ENCODE measurements at regions not wholly inside any gene's neighbourhood (a gene's known extent, or its start where the extent isn't known, plus 50 kb on each side); places are given as distances from the start of the nearest gene placed in this dataset.

DNA sequence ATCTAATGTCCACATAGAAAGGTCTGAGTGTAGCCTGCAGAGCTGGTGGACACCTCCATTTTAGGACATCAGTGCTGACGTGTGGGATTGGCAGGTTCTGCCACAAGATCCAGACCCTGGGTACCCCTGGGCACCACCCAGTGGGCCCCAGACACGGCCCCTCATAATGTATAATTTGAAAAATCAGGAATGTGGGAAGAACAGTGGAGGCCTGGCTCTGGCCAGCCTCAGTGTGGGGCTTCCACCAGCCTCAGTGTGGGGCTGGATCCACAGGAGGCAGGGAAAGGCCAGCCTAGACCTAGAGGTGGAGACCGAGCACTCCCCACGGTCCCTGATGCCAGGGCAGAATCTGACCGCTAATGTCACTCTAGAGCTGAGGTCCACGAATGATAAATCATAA lies 150.7 kb upstream of the SOX1 start:
- WGBS, 2 donors, result 56 to 62% methylated on average over 6 of the region's 6 CpGs
- DNase-seq (peak in 1 of 4 donors; percentile 1), ATAC-seq (no peak)
- TF ChIP-seq CTCF (IDR thresholded peaks at IDR 0.05), result no peak
- no peak for TF ChIP-seq POLR2A (IDR thresholded peaks at IDR 0.05)
- Histone ChIP-seq H3K4me1 (no peaks in the 10 kb centered on the region), H3K27me3 (no peaks in the 10 kb centered on the region), H3K4me3 (no peak overlapping the region), H3K9me3 (no peaks in the 10 kb centered on the region), H3K36me3 (replicated peaks in 1 of 2; ENCODE audit: insufficient read depth in 1 of 2, low read depth in 2 of 2) (no peaks in the 10 kb centered on the region), H3K27ac (no peak overlapping the region)
- intact Hi-C loops (cut with DNase I), result no loop called here

GRCh38 chr13:111917086-111917485 lies 149.9 kb upstream of the SOX1 start:
- Histone ChIP-seq H3K4me3 (no peak overlapping the region), H3K36me3 (replicated peaks in 1 of 2; ENCODE audit: insufficient read depth in 1 of 2, low read depth in 2 of 2) (no peaks in the 10 kb centered on the region), H3K27me3 (no peaks in the 10 kb centered on the region), H3K4me1 (no peaks in the 10 kb centered on the region), H3K9me3 (no peaks in the 10 kb centered on the region), H3K27ac (no peak overlapping the region)
- ATAC-seq (no peak), DNase-seq (peak in 1 of 4 donors; percentile 4)
- TF ChIP-seq POLR2A (IDR thresholded peaks at IDR 0.05) (no peak), CTCF (IDR thresholded peaks at IDR 0.05) (no peak)
- intact Hi-C loops (cut with DNase I), result no loop called here
- 55 to 68% methylated on average over 13 of the region's 13 CpGs for WGBS, 2 donors

DNA sequence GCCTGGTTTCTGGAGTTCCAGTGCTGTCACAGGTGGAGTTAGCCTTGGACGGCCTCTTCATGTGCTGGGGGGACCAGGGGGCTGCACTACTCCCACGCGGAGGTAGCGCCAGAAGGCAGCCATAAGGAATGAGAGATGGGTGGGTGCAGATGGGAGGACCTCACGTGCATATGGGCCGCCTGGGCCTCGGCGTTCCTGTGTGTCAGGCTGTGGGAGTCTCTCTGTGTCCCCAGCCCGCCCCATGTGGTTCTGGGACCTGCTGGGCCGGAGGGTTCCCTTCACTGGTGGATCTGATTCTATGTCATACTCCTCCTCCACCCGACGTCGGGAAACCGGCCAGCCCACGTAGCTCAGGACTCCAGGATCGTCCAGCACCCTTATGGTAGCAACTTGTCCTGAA lies 149.0 kb upstream of the SOX1 start:
- ATAC-seq (no peak), DNase-seq (peak in 1 of 4 donors; percentile 5)
- no peaks in the 10 kb centered on the region for H3K36me3 ChIP-seq (replicated peaks in 1 of 2; ENCODE audit: insufficient read depth in 1 of 2, low read depth in 2 of 2)
- no peak overlapping the region for H3K4me3 ChIP-seq
- WGBS, 2 donors, result 65 to 70% methylated on average over 15 to 16 of the region's 16 CpGs
- TF ChIP-seq CTCF (IDR thresholded peaks at IDR 0.05) (no peak), POLR2A (IDR thresholded peaks at IDR 0.05) (no peak)
- H3K9me3 ChIP-seq, result no peaks in the 10 kb centered on the region
- intact Hi-C loops (cut with DNase I), result no loop called here
- no peaks in the 10 kb centered on the region for H3K4me1 ChIP-seq
- no peaks in the 10 kb centered on the region for H3K27me3 ChIP-seq
- no peak overlapping the region for H3K27ac ChIP-seq

GRCh38 chr13:111919286-111919685 lies 147.7 kb upstream of the SOX1 start:
- Histone ChIP-seq H3K4me3 (no peak overlapping the region), H3K27ac (no peak overlapping the region), H3K4me1 (no peaks in the 10 kb centered on the region), H3K9me3 (no peaks in the 10 kb centered on the region), H3K27me3 (no peaks in the 10 kb centered on the region), H3K36me3 (replicated peaks in 1 of 2; ENCODE audit: insufficient read depth in 1 of 2, low read depth in 2 of 2) (no peaks in the 10 kb centered on the region)
- intact Hi-C loops (cut with DNase I), result no loop called here
- no peak for TF ChIP-seq CTCF (IDR thresholded peaks at IDR 0.05)
- TF ChIP-seq POLR2A (IDR thresholded peaks at IDR 0.05), result no peak
- DNase-seq (peak in 1 of 4 donors; percentile 3), ATAC-seq (no peak)
- 75 to 78% methylated on average over 5 to 13 of the region's 13 CpGs for WGBS, 2 donors

DNA sequence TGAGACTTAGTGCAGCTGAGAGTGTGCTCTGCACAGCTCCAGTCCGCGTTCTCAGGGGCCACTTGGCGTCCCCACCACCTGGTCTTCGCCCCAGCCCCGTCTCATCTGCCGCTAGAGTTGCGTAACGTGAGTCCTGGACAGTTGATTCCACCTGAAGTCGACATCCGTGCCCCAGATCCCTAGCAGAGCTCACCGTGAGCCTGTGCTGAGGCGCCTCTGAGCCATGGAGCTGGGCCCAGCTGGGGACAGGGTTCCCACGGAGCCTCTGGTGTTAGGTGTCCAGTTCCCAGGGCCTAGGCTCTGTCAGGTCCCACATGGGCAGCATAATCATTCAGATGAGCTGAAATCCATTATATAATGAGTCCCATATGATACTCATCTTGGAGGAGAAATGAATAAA lies 147.1 kb upstream of the SOX1 start:
- Histone ChIP-seq H3K27me3 (no peaks in the 10 kb centered on the region), H3K4me1 (no peaks in the 10 kb centered on the region), H3K9me3 (no peaks in the 10 kb centered on the region), H3K4me3 (no peak overlapping the region), H3K27ac (no peak overlapping the region), H3K36me3 (replicated peaks in 1 of 2; ENCODE audit: insufficient read depth in 1 of 2, low read depth in 2 of 2) (no peaks in the 10 kb centered on the region)
- 50 to 55% methylated on average over 12 to 13 of the region's 13 CpGs for WGBS, 2 donors
- DNase-seq (peak in 1 of 4 donors; percentile 1), ATAC-seq (no peak)
- TF ChIP-seq CTCF (IDR thresholded peaks at IDR 0.05) (no peak), POLR2A (IDR thresholded peaks at IDR 0.05) (no peak)
- intact Hi-C loops (cut with DNase I), result no loop called here

Data from body of pancreas (tissue), 4 donors.